ENCODE measurements at regions not wholly inside any gene's neighbourhood (a gene's known extent, or its start where the extent isn't known, plus 50 kb on each side); places are given as distances from the start of the nearest gene placed in this dataset.

- TF ChIP-seq CTCF (IDR thresholded peaks at IDR 0.05), result no peak
- TF ChIP-seq POLR2A (IDR thresholded peaks at IDR 0.05), result no peak
Observed at GRCh38 chrX:85591536-85591935, 212.1 kb upstream of the POF1B start.

Measured in uterus (tissue), 2 donors.